ENCODE measurements at regions not wholly inside any gene's neighbourhood (a gene's known extent, or its start where the extent isn't known, plus 50 kb on each side); places are given as distances from the start of the nearest gene placed in this dataset.
"Not testable (repeated sequence)": the region's sequence is repeated elsewhere in the genome, so short reads cannot be mapped to it uniquely, and the experiment has no call there.

GRCh38 chr4:20085156-20085555, 166.5 kb upstream of the SLIT2 start:
- no peak overlapping the region for H3K4me3 ChIP-seq (ENCODE audit: low read depth, low read length)
- no peak for DNase-seq (ENCODE audit: low read depth)
- TF ChIP-seq CTCF (conservative IDR thresholded peaks at IDR 0.05; ENCODE audit: low read depth, low read length), result no peak

- DNase-seq (ENCODE audit: low read depth), result no peak
These were observed 167.2 kb upstream of the SLIT2 start for GRCh38 chr4:20084488-20084887.

GRCh38 chr4:20078644-20079043, 173.1 kb upstream of the SLIT2 start:
- DNase-seq (ENCODE audit: low read depth), result no peak

More at GRCh38 chr4:20084488-20084887, 167.2 kb upstream of the SLIT2 start:
- H3K4me3 ChIP-seq (ENCODE audit: low read depth, low read length), result no peak overlapping the region
- no peak for TF ChIP-seq CTCF (conservative IDR thresholded peaks at IDR 0.05; ENCODE audit: low read depth, low read length)

GRCh38 chr4:20075248-20075871, 176.3 kb upstream of the SLIT2 start:
- peak; percentile 33 for DNase-seq (ENCODE audit: low read depth)
- no peak overlapping the region for H3K4me3 ChIP-seq (ENCODE audit: low read depth, low read length)
- peak; percentile 38 for TF ChIP-seq CTCF (conservative IDR thresholded peaks at IDR 0.05; ENCODE audit: low read depth, low read length)

More at GRCh38 chr4:20078644-20079043, 173.1 kb upstream of the SLIT2 start:
- no peak overlapping the region for H3K4me3 ChIP-seq (ENCODE audit: low read depth, low read length)
- no peak for TF ChIP-seq CTCF (conservative IDR thresholded peaks at IDR 0.05; ENCODE audit: low read depth, low read length)

- peak; percentile 75 for DNase-seq (ENCODE audit: low read depth)
- TF ChIP-seq CTCF (conservative IDR thresholded peaks at IDR 0.05; ENCODE audit: low read depth, low read length), result no peak
- no peak overlapping the region for H3K4me3 ChIP-seq (ENCODE audit: low read depth, low read length)
These were observed 177.3 kb upstream of the SLIT2 start for GRCh38 chr4:20074450-20074849.

- no peak for DNase-seq (ENCODE audit: low read depth)
- TF ChIP-seq CTCF (conservative IDR thresholded peaks at IDR 0.05; ENCODE audit: low read depth, low read length), result no peak
- H3K4me3 ChIP-seq (ENCODE audit: low read depth, low read length), result no peak overlapping the region
These were observed 185.8 kb upstream of the SLIT2 start for GRCh38 chr4:20065952-20066351.

- DNase-seq (ENCODE audit: low read depth), result not testable (repeated sequence)
These were observed 188.8 kb upstream of the SLIT2 start for GRCh38 chr4:20062857-20063256.

More at GRCh38 chr4:20062857-20063256, 188.8 kb upstream of the SLIT2 start:
- H3K4me3 ChIP-seq (ENCODE audit: low read depth, low read length), result not testable (repeated sequence)

Data from choroid plexus epithelial cell (primary cell).